MM.1S (cell line): ENCODE measurements at regions not wholly inside any gene's neighbourhood (a gene's known extent, or its start where the extent isn't known, plus 50 kb on each side); places are given as distances from the start of the nearest gene placed in this dataset.

Source experiments
- DNase-seq: peaks from one replicate; pipeline ENCODE4 v3.0.0-alpha.2; 2015
- H2AFZ ChIP-seq: fragments of 300-600 bp; sonication (generic); 2 replicates; pipeline ENCODE4 v1.6.0; 2016; ENCODE audit warnings: antibody characterized with exemption, low read length
- H3F3A ChIP-seq: fragments of 300-600 bp; sonication (generic); 2 replicates; pipeline ENCODE4 v1.6.1; 2016; ENCODE audit warnings: mild to moderate bottlenecking, antibody characterized with exemption, low read length, moderate library complexity, mixed read lengths; ENCODE audit not compliant: insufficient read depth
- H3K27ac ChIP-seq: fragments of 300-600 bp; sonication (generic); 2 replicates; pipeline ENCODE4 v1.5.1; 2016; ENCODE audit warnings: mild to moderate bottlenecking, low read length
- H3K27me3 ChIP-seq: fragments of 300-600 bp; sonication (generic); replicated peaks from 2 replicates; pipeline ENCODE4 v1.6.0; 2016; ENCODE audit warnings: low read length; ENCODE audit not compliant: insufficient read depth
- H3K36me3 ChIP-seq: fragments of 300-600 bp; sonication (generic); replicated peaks from 2 replicates; pipeline ENCODE4 v1.6.1; 2016; ENCODE audit warnings: mild to moderate bottlenecking, low read length, mixed read lengths; ENCODE audit not compliant: insufficient read depth
- H3K4me1 ChIP-seq: fragments of 300-600 bp; sonication (generic); 2 replicates; pipeline ENCODE4 v1.6.1; 2016; ENCODE audit warnings: low read length, mixed read lengths
- H3K4me2 ChIP-seq: fragments of 300-600 bp; sonication (generic); 2 replicates; pipeline ENCODE4 v1.6.0; 2016; ENCODE audit warnings: low read depth, low read length
- H3K4me3 ChIP-seq: fragments of 300-600 bp; sonication (generic); 2 replicates; pipeline ENCODE4 v1.5.1; 2016; ENCODE audit warnings: low read length, mixed read lengths
- H3K79me2 ChIP-seq: fragments of 300-600 bp; sonication (generic); 2 replicates; pipeline ENCODE4 v1.6.1; 2016; ENCODE audit warnings: mixed run types, low read length, mixed read lengths
- H3K9ac ChIP-seq: fragments of 300-600 bp; sonication (generic); 2 replicates; pipeline ENCODE4 v1.6.1; 2016; ENCODE audit warnings: low read length, mixed read lengths
- H3K9me2 ChIP-seq: fragments of 300-600 bp; sonication (generic); replicated peaks from 2 replicates; pipeline ENCODE4 v1.6.1; 2016; ENCODE audit warnings: mild to moderate bottlenecking, low read length, mixed read lengths; ENCODE audit not compliant: insufficient read depth
- H3K9me3 ChIP-seq: fragments of 300-600 bp; sonication (generic); replicated peaks from 2 replicates; pipeline ENCODE4 v1.6.1; 2016; ENCODE audit warnings: mild to moderate bottlenecking, low read length, mixed read lengths; ENCODE audit not compliant: insufficient read depth
- H4K20me1 ChIP-seq: fragments of 300-600 bp; sonication (generic); 2 replicates; pipeline ENCODE4 v1.6.1; 2016; ENCODE audit warnings: mild to moderate bottlenecking, low read length, moderate library complexity, mixed read lengths; ENCODE audit not compliant: insufficient read depth
- EZH2 ChIP-seq: fragments of 300-600 bp; sonication (generic); optimal IDR thresholded peaks from 2 replicates; pipeline ENCODE3; 2017; ENCODE audit warnings: low read depth, mild to moderate bottlenecking, antibody characterized with exemption, low read length, mixed read lengths
- EZH2phosphoT487 ChIP-seq: fragments of 300-600 bp; sonication (generic); IDR thresholded peaks from 2 replicates; pipeline ENCODE4 v1.6.1; 2018; ENCODE audit warnings: antibody characterized with exemption, low read length
- TF ChIP-seq, protein P1 (sequence below): fragments of 300-600 bp; sonication (generic); IDR thresholded peaks from 2 replicates; pipeline ENCODE4 v1.5.1; 2016; ENCODE audit warnings: antibody characterized with exemption, low read length, mixed read lengths

DNA sequence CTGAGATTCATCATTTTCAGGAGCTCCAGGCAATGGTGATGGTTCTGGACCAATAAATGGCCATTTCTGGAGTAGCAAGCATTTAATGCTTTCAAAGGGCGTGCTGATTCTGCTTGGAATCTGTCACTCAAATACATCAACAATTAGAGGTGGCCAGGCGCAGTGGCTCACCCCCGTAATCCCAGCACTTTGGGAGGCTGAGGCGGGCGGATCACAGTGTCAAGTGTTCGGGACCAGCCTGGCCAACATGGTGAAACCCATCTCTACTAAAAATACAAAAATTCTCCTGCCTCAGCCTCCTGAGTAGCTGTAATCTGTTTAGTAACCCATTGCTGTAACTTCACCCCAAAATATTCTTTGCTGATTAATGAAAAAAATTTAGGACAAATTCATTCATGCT, 1574.2 kb downstream of the EFNB2 start:
- H3K9me2 ChIP-seq = no peaks in the 10 kb centered on the region
- H3K4me3 ChIP-seq = no peak overlapping the region
- H3K79me2 ChIP-seq = no peaks in the 10 kb centered on the region
- no peaks in the 10 kb centered on the region for H3K27me3 ChIP-seq
- TF ChIP-seq, protein P1, sequence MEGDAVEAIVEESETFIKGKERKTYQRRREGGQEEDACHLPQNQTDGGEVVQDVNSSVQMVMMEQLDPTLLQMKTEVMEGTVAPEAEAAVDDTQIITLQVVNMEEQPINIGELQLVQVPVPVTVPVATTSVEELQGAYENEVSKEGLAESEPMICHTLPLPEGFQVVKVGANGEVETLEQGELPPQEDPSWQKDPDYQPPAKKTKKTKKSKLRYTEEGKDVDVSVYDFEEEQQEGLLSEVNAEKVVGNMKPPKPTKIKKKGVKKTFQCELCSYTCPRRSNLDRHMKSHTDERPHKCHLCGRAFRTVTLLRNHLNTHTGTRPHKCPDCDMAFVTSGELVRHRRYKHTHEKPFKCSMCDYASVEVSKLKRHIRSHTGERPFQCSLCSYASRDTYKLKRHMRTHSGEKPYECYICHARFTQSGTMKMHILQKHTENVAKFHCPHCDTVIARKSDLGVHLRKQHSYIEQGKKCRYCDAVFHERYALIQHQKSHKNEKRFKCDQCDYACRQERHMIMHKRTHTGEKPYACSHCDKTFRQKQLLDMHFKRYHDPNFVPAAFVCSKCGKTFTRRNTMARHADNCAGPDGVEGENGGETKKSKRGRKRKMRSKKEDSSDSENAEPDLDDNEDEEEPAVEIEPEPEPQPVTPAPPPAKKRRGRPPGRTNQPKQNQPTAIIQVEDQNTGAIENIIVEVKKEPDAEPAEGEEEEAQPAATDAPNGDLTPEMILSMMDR = no peak
- TF ChIP-seq EZH2phosphoT487 = no peak
- TF ChIP-seq EZH2 = no peak
- no peaks in the 10 kb centered on the region for H3K9me3 ChIP-seq
- H2AFZ ChIP-seq = no peak overlapping the region
- no peak for DNase-seq
- H4K20me1 ChIP-seq = no peaks in the 10 kb centered on the region
- H3K27ac ChIP-seq = no peak overlapping the region
- H3K4me2 ChIP-seq = no peak overlapping the region
- H3F3A ChIP-seq = no peaks in the 10 kb centered on the region
- H3K4me1 ChIP-seq = no peaks in the 10 kb centered on the region
- H3K9ac ChIP-seq = no peak overlapping the region
- H3K36me3 ChIP-seq = no peaks in the 10 kb centered on the region

DNA sequence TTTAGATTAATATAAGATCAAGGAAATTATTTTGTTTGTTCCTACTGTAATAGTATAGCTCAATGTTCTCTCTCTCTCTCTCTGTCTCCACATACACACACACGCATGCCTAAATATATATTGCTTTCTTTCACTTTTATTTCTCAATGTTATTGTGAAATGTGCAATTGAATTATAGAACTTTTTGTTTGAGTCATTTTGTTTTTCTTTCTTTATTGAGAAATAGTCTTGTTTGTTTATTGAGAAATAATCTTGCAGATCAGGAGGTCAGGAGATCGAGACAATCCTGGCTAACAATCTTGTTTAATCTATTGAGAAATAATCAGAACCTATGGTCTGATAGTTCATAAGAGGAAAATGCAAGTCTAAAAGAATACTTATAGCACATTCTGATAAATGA, 1581.3 kb downstream of the EFNB2 start:
- H3K4me1 ChIP-seq = no peaks in the 10 kb centered on the region
- H3K27ac ChIP-seq = no peak overlapping the region
- H3K9me3 ChIP-seq = no peaks in the 10 kb centered on the region
- H3F3A ChIP-seq = no peaks in the 10 kb centered on the region
- no peaks in the 10 kb centered on the region for H3K36me3 ChIP-seq
- no peaks in the 10 kb centered on the region for H3K9me2 ChIP-seq
- no peaks in the 10 kb centered on the region for H4K20me1 ChIP-seq
- H3K27me3 ChIP-seq = no peaks in the 10 kb centered on the region
- no peak overlapping the region for H3K4me2 ChIP-seq
- no peaks in the 10 kb centered on the region for H3K79me2 ChIP-seq
- TF ChIP-seq EZH2 = no peak
- TF ChIP-seq, protein P1 = no peak
- no peak for TF ChIP-seq EZH2phosphoT487
- no peak overlapping the region for H2AFZ ChIP-seq
- no peak overlapping the region for H3K9ac ChIP-seq
- no peak overlapping the region for H3K4me3 ChIP-seq
- no peak for DNase-seq

DNA sequence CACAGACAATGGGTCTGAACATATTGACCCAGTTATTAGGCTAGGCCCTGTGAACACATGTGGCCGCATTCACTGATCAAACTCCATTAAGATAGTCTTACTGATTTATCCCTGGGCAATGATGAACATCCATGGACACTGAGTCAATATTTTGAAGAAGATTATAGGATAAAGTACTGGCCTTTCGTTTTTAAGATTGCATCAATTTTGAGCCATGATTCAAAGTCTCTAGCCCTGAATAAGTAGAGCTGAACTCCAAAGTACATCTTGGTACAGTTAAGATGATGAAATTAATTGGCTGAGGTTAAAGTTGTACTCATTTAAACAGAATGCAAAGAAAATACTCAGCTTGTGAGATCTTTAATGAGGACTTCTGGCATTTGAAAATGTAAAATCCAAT, 1581.9 kb downstream of the EFNB2 start:
- no peak overlapping the region for H3K4me2 ChIP-seq
- no peaks in the 10 kb centered on the region for H3K79me2 ChIP-seq
- no peaks in the 10 kb centered on the region for H3K9me2 ChIP-seq
- no peaks in the 10 kb centered on the region for H3K27me3 ChIP-seq
- H3K4me3 ChIP-seq = no peak overlapping the region
- no peak overlapping the region for H2AFZ ChIP-seq
- H3F3A ChIP-seq = no peaks in the 10 kb centered on the region
- H3K36me3 ChIP-seq = no peaks in the 10 kb centered on the region
- no peaks in the 10 kb centered on the region for H4K20me1 ChIP-seq
- TF ChIP-seq EZH2phosphoT487 (no peak), EZH2 (no peak)
- no peaks in the 10 kb centered on the region for H3K9me3 ChIP-seq
- no peak overlapping the region for H3K9ac ChIP-seq
- DNase-seq = no peak
- no peaks in the 10 kb centered on the region for H3K4me1 ChIP-seq
- no peak overlapping the region for H3K27ac ChIP-seq

DNA sequence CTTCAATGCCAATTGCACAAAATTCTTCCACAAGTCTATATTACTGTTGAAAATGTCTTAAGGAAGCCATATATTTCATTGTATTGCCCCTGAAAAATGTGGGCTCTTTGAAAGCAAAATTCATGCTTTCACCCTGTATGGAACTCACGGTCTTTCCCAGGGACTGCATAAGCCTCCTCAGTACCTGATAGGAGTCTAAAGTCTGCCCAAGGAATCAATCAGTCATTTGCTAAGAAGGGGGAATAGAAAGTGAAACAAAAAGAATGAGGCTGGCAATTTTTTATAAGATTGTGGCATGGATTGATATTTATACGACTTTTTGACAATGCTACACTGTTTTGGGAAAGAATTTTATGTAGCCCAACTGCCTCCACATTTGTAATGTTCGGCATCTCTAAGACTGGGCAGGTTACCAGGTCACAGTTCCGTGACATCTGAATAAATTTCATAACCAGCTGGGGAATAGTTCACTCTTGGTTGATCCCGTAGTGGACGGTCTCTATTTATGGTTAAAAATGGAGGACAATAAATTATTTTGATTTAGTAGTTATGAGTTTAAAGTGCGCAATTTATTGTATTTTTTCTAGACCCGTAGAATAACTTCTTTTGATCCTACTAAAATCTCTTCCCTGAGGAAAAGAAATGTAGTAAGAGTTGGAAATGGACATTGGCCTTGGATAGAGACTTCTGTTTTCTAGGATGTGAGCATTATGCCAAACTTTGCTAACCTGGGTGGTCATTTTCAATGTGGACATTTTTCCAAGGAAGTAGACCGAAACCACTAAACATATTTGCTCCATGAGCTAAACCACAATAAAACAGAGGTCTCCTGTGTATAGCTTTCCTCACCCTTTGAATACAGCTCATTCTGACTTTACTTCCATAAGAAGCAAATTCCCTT, 1585.4 kb downstream of the EFNB2 start:
- Histone ChIP-seq H3K36me3 (no peaks in the 10 kb centered on the region), H3K27me3 (no peaks in the 10 kb centered on the region), H3K9me2 (no peaks in the 10 kb centered on the region), H2AFZ (no peak overlapping the region), H3K9me3 (no peaks in the 10 kb centered on the region), H3K4me1 (no peaks in the 10 kb centered on the region), H3K27ac (no peak overlapping the region), H3K79me2 (no peaks in the 10 kb centered on the region), H3K4me3 (no peak overlapping the region), H3K4me2 (no peak overlapping the region), H3F3A (no peaks in the 10 kb centered on the region), H4K20me1 (no peaks in the 10 kb centered on the region), H3K9ac (no peak overlapping the region)
- TF ChIP-seq EZH2 (no peak), EZH2phosphoT487 (no peak)
- TF ChIP-seq, protein P1 = no peak
- DNase-seq = no peak
